GM12878 (cell line): ENCODE measurements at regions not wholly inside any gene's neighbourhood (a gene's known extent, or its start where the extent isn't known, plus 50 kb on each side); places are given as distances from the start of the nearest gene placed in this dataset.

Experiments
- ATAC-seq: fragments of 200-7000 bp; cut with Tn5 transposase; 3 replicates; pipeline ENCODE4 v1.9.1; 2020; ENCODE audit warnings: mild to moderate bottlenecking, moderate library complexity
- BruUV-seq: library from RNA; stranded (reverse); fragments of 400-500 nt; replicated peaks from 2 replicates; lab custom pipeline; 2021; lab: Mats Ljungman, UMichigan
- CTCF ChIA-PET: fragments of 300-600 bp; sonication (Branson Sonifier 250); formaldehyde crosslinking; extraction: SDS; loops from one replicate; lab custom pipeline; 2021; ENCODE audit warnings: inconsistent platforms; lab: Yijun Ruan, JAX
- POLR2A ChIA-PET: fragments of 350-600 bp; formaldehyde crosslinking; extraction: SDS; loops from one replicate; lab custom pipeline; 2021; ENCODE audit warnings: inconsistent platforms; lab: Charles Lee
- RAD21 ChIA-PET: fragments of 300-600 bp; sonication (Branson Sonifier 250); formaldehyde crosslinking; loops from one replicate; lab custom pipeline; 2023; ENCODE audit warnings: antibody characterized with exemption; ENCODE audit not compliant: unreplicated experiment; lab: Charles Lee
- SMC1A ChIA-PET: fragments of 300-600 bp; sonication (Branson Sonifier 250); formaldehyde crosslinking; loops from one replicate; lab custom pipeline; 2023; ENCODE audit not compliant: unreplicated experiment, uncharacterized antibody; lab: Charles Lee
- DNase-seq: peaks from one replicate; pipeline ENCODE4 v3.0.0-alpha.2; 2011; ENCODE audit warnings: low read depth, low spot score
- FAIRE-seq: peaks from 3 replicates; lab custom pipeline; 2011; peaks lifted over from hg19 to GRCh38; lab: Jason Lieb, UNC
- H2AFZ ChIP-seq: 2 replicates; pipeline ENCODE4 v1.6.0; 2011; ENCODE audit warnings: low read depth, low read length, control low read depth; ENCODE audit not compliant: control insufficient read depth
- H3K27ac ChIP-seq: 2 replicates; pipeline ENCODE4 v1.5.1; 2011; ENCODE audit warnings: control low read depth; ENCODE audit not compliant: control insufficient read depth, insufficient read depth
- H3K27me3 ChIP-seq, 2 experiments: replicated peaks in 1 of 2; 2 replicates each; pipeline versions ENCODE4 v1.6.0 to v1.6.1; 2011; ENCODE audit warnings: low read length in 1 of 2; ENCODE audit not compliant: control insufficient read depth in 2 of 2, insufficient read depth in 2 of 2
- H3K36me3 ChIP-seq, 2 experiments: 2 replicates each; pipeline ENCODE4 v1.5.1; 2011; ENCODE audit warnings: low read length in 1 of 2; ENCODE audit not compliant: control insufficient read depth in 2 of 2, insufficient read depth in 2 of 2
- H3K4me1 ChIP-seq: 2 replicates; pipeline ENCODE4 v1.6.1; 2011; ENCODE audit warnings: mild to moderate bottlenecking, low read length, moderate library complexity, mixed read lengths; ENCODE audit not compliant: control insufficient read depth, insufficient read depth
- H3K4me2 ChIP-seq: 2 replicates; pipeline ENCODE4 v1.6.0; 2011; ENCODE audit warnings: control low read depth; ENCODE audit not compliant: control insufficient read depth, insufficient read depth
- H3K4me3 ChIP-seq: fragments of 200-600 bp; sonication (generic); 2 replicates; pipeline ENCODE4 v1.5.1; 2016
- H3K79me2 ChIP-seq: 2 replicates; pipeline ENCODE4 v1.6.0; 2011; ENCODE audit warnings: low read length; ENCODE audit not compliant: control insufficient read depth, insufficient read depth
- H3K9ac ChIP-seq: 2 replicates; pipeline ENCODE4 v1.8.0; 2011; ENCODE audit warnings: low read length, control low read depth, mixed read lengths; ENCODE audit not compliant: control insufficient read depth, insufficient read depth
- H3K9me3 ChIP-seq: replicated peaks from 3 replicates; pipeline ENCODE4 v1.5.1; 2011; ENCODE audit warnings: mild to moderate bottlenecking, low read length; ENCODE audit not compliant: control insufficient read depth, insufficient read depth
- H4K20me1 ChIP-seq: 2 replicates; pipeline ENCODE4 v1.6.0; 2011; ENCODE audit not compliant: control insufficient read depth, insufficient read depth
- CBX3 ChIP-seq: fragments of 200-600 bp; sonication (generic); IDR thresholded peaks from 2 replicates; pipeline ENCODE4 v1.6.1; 2016; ENCODE audit warnings: low read depth, borderline replicate concordance
- CHD2 ChIP-seq: IDR thresholded peaks from 2 replicates; pipeline ENCODE4 v1.6.1; 2011; ENCODE audit warnings: low read depth, low read length, improper control_type of control experiment, borderline replicate concordance
- KLF5 ChIP-seq: fragments of 450-650 bp; IDR thresholded peaks from 2 replicates; pipeline ENCODE4 v1.6.1; 2014; ENCODE audit warnings: mild to moderate bottlenecking; ENCODE audit not compliant: partially characterized antibody
- MTA2 ChIP-seq: fragments of 450-650 bp; IDR thresholded peaks from 2 replicates; pipeline ENCODE4 v1.6.1; 2016; ENCODE audit warnings: low read depth, mild to moderate bottlenecking, moderate library complexity
- MTA3 ChIP-seq: IDR thresholded peaks from 2 replicates; pipeline ENCODE4 v1.6.1; 2012; ENCODE audit warnings: low read length, inconsistent platforms, borderline replicate concordance
- NFXL1 ChIP-seq: fragments of 450-650 bp; IDR thresholded peaks from 2 replicates; pipeline ENCODE4 v1.6.1; 2017; ENCODE audit warnings: antibody characterized with exemption, mild to moderate bottlenecking, borderline replicate concordance
- RB1 ChIP-seq: fragments of 450-650 bp; formaldehyde crosslinking; IDR thresholded peaks from 2 replicates; pipeline ENCODE4 v1.6.1; 2017; ENCODE audit warnings: mild to moderate bottlenecking, borderline replicate concordance
- STAT1 ChIP-seq: fragments of 450-650 bp; conservative IDR thresholded peaks from 2 replicates; pipeline ENCODE4 v1.6.1; 2014; ENCODE audit warnings: antibody characterized with exemption, mild to moderate bottlenecking
- TAF1 ChIP-seq: IDR thresholded peaks from 2 replicates; pipeline ENCODE4 v1.6.1; 2011; ENCODE audit warnings: mild to moderate bottlenecking, low read depth, low read length, borderline replicate concordance
- WGBS: methylation state at CpG from one replicate; pipeline ENCODE4 v1.1.6; 2016; ENCODE audit warnings: low lambda C conversion rate; ENCODE audit not compliant: insufficient replicate concordance, insufficient coverage; ENCODE audit errors: missing lambda C conversion rate; 5-methylcytosine and 5-hydroxymethylcytosine counted together
- in situ Hi-C: fragments of 300-500 bp; cut with MboI; formaldehyde crosslinking; loops from 9 replicates; pipeline ENCODE4 v1.14.3; 2018; ENCODE audit warnings: mixed read lengths
- intact Hi-C: fragments of 100-400 bp; cut with micrococcal nuclease; formaldehyde crosslinking; loops from one replicate; pipeline ENCODE4 v1.14.2; 2022; ENCODE audit not compliant: unreplicated experiment
- TF ChIP-seq, protein P1 (sequence below): IDR thresholded peaks from 2 replicates; pipeline ENCODE4 v1.6.1; 2011; ENCODE audit warnings: low read depth, low read length, improper control_type of control experiment, borderline replicate concordance
- TF ChIP-seq, protein P2 (sequence below): fragments of 450-650 bp; IDR thresholded peaks from 2 replicates; pipeline ENCODE4 v1.6.1; 2017; ENCODE audit warnings: antibody characterized with exemption, mild to moderate bottlenecking, moderate library complexity

DNA sequence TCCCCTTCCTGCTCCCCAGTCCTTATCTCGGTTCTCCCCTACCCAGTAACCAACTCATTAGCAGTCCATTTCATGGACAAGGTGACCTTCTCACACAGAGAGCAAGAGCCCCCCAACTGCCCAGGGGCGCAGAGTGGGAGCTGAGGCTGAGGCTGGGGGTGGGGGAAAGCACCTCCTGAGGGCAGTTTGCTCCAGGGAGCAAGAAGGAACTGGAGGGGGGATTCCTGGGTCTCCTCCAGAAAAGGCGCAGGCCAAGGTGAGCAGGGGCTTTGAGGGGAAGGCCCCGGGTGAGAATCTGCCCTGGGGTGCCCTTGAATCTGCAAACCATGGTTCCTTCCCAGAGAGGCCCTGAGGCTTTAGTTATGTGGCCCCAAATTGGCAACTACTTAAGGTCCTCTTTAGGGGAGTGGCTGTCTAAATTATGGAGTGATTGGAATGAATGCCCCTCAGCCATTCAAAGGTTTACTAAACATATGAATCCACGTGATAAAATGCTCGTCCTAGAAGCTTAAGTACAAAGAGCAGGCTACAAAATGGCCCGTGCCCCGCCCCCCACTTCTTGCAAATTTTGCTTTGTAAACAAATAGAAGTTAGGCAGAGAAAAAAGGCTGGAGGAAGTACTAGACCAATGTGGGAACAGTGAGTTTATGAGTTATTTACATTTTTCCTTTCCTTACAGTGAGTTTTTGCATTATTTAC, 123.5 kb upstream of the HS6ST1 start:
- no peaks in the 10 kb centered on the region for H3K79me2 ChIP-seq
- no peak overlapping the region for H2AFZ ChIP-seq
- H4K20me1 ChIP-seq: no peaks in the 10 kb centered on the region
- FAIRE-seq (no peak), ATAC-seq (no peak), DNase-seq (no peak)
- H3K27me3 ChIP-seq: peaks cover 0 to 2% of the 10 kb centered on the region in 2 experiments; a peak in 1 of 4 replicates
- ChIA-PET SMC1A (no interaction called here), RAD21 (no interaction called here), CTCF (no interaction called here), POLR2A (no interaction called here)
- no peak overlapping the region for H3K4me2 ChIP-seq
- 11% methylated on average over 8 of the region's 8 CpGs for WGBS
- BruUV-seq: no TSS peak
- in situ Hi-C loops: no loop called here
- intact Hi-C loops: no loop called here
- no peak overlapping the region for H3K27ac ChIP-seq
- no peaks in the 10 kb centered on the region for H3K9me3 ChIP-seq
- TF ChIP-seq KLF5 (no peak), RB1 (no peak), TAF1 (no peak), MTA2 (no peak), CBX3 (no peak), NFXL1 (no peak), MTA3 (no peak), CHD2 (no peak), STAT1 (no peak)
- TF ChIP-seq, protein P1, sequence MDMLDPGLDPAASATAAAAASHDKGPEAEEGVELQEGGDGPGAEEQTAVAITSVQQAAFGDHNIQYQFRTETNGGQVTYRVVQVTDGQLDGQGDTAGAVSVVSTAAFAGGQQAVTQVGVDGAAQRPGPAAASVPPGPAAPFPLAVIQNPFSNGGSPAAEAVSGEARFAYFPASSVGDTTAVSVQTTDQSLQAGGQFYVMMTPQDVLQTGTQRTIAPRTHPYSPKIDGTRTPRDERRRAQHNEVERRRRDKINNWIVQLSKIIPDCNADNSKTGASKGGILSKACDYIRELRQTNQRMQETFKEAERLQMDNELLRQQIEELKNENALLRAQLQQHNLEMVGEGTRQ: no peak
- TF ChIP-seq, protein P2, sequence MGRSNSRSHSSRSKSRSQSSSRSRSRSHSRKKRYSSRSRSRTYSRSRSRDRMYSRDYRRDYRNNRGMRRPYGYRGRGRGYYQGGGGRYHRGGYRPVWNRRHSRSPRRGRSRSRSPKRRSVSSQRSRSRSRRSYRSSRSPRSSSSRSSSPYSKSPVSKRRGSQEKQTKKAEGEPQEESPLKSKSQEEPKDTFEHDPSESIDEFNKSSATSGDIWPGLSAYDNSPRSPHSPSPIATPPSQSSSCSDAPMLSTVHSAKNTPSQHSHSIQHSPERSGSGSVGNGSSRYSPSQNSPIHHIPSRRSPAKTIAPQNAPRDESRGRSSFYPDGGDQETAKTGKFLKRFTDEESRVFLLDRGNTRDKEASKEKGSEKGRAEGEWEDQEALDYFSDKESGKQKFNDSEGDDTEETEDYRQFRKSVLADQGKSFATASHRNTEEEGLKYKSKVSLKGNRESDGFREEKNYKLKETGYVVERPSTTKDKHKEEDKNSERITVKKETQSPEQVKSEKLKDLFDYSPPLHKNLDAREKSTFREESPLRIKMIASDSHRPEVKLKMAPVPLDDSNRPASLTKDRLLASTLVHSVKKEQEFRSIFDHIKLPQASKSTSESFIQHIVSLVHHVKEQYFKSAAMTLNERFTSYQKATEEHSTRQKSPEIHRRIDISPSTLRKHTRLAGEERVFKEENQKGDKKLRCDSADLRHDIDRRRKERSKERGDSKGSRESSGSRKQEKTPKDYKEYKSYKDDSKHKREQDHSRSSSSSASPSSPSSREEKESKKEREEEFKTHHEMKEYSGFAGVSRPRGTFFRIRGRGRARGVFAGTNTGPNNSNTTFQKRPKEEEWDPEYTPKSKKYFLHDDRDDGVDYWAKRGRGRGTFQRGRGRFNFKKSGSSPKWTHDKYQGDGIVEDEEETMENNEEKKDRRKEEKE: no peak
- H3K36me3 ChIP-seq: no peaks in the 10 kb centered on the region
- H3K9ac ChIP-seq: no peak overlapping the region
- H3K4me3 ChIP-seq: no peak overlapping the region
- H3K4me1 ChIP-seq: no peaks in the 10 kb centered on the region
